A673 (cell line): ENCODE measurements at regions not wholly inside any gene's neighbourhood (a gene's known extent, or its start where the extent isn't known, plus 50 kb on each side); places are given as distances from the start of the nearest gene placed in this dataset.

Experiments
- BruUV-seq: library from RNA; stranded (reverse); fragments of 400-500 nt; replicated peaks from 2 replicates; lab custom pipeline; 2021; lab: Mats Ljungman, UMichigan
- CTCF ChIA-PET: fragments of 300-600 bp; sonication (Branson Sonifier 250); formaldehyde crosslinking; loops from one replicate; lab custom pipeline; 2022; ENCODE audit warnings: antibody characterized with exemption; lab: Charles Lee
- POLR2A ChIA-PET: fragments of 300-600 bp; sonication (Branson Sonifier 250); formaldehyde crosslinking; loops from one replicate; lab custom pipeline; 2022; ENCODE audit warnings: antibody characterized with exemption; ENCODE audit not compliant: low non-redundant PET; lab: Charles Lee
- DNase-seq: peaks from one replicate; pipeline ENCODE4 v3.0.0-alpha.2; 2015; ENCODE audit warnings: low spot score
- H3K27ac ChIP-seq: fragments of 200-600 bp; sonication (generic); 2 replicates; pipeline ENCODE4 v1.5.1; 2016; ENCODE audit warnings: mixed run types, low read depth, mild to moderate bottlenecking, mixed read lengths, antibody characterized with exemption, low read length; ENCODE audit not compliant: poor library complexity, severe bottlenecking
- H3K27me3 ChIP-seq: fragments of 200-600 bp; sonication (generic); replicated peaks from 2 replicates; pipeline ENCODE4 v1.6.1; 2017; ENCODE audit warnings: mixed run types, low read depth, mild to moderate bottlenecking, mixed read lengths, antibody characterized with exemption, low read length; ENCODE audit not compliant: insufficient read depth, poor library complexity
- H3K36me3 ChIP-seq: fragments of 200-600 bp; sonication (generic); 2 replicates; pipeline ENCODE4 v1.6.1; 2016; ENCODE audit warnings: mixed run types, mild to moderate bottlenecking, mixed read lengths, antibody characterized with exemption, low read length; ENCODE audit not compliant: insufficient read depth, poor library complexity, severe bottlenecking
- H3K4me1 ChIP-seq: fragments of 200-600 bp; sonication (generic); 2 replicates; pipeline ENCODE4 v1.6.1; 2017; ENCODE audit warnings: mixed run types, mild to moderate bottlenecking, mixed read lengths, antibody characterized with exemption, low read length; ENCODE audit not compliant: insufficient read depth, poor library complexity, severe bottlenecking
- H3K4me3 ChIP-seq: fragments of 200-600 bp; sonication (generic); 2 replicates; pipeline ENCODE4 v1.5.1; 2016; ENCODE audit warnings: low read depth, mixed run types, mild to moderate bottlenecking, mixed read lengths, low read length; ENCODE audit not compliant: poor library complexity, severe bottlenecking
- H3K9me3 ChIP-seq: fragments of 200-600 bp; sonication (generic); 2 replicates; pipeline ENCODE4 v1.6.1; 2016; ENCODE audit warnings: mixed run types, low read depth, mild to moderate bottlenecking, mixed read lengths, antibody characterized with exemption, low read length; ENCODE audit not compliant: poor library complexity, severe bottlenecking
- EZH2 ChIP-seq: fragments of 200-600 bp; sonication (generic); IDR thresholded peaks from 2 replicates; pipeline ENCODE4 v1.6.1; 2017; ENCODE audit warnings: borderline replicate concordance, low read depth, mild to moderate bottlenecking, mixed read lengths, antibody characterized with exemption, low read length; ENCODE audit not compliant: poor library complexity, severe bottlenecking
- intact Hi-C: fragments of 100-400 bp; cut with micrococcal nuclease; formaldehyde crosslinking; loops from one replicate; pipeline ENCODE4 v1.10.0; 2022; ENCODE audit not compliant: unreplicated experiment
- TF ChIP-seq, protein P1 (sequence below): fragments of 300-800, 200-600 bp; sonication (generic); conservative IDR thresholded peaks from 2 replicates; pipeline ENCODE4 v1.5.1; 2017; ENCODE audit warnings: low read depth, mild to moderate bottlenecking, antibody characterized with exemption, low read length, moderate library complexity, mixed read lengths

DNA sequence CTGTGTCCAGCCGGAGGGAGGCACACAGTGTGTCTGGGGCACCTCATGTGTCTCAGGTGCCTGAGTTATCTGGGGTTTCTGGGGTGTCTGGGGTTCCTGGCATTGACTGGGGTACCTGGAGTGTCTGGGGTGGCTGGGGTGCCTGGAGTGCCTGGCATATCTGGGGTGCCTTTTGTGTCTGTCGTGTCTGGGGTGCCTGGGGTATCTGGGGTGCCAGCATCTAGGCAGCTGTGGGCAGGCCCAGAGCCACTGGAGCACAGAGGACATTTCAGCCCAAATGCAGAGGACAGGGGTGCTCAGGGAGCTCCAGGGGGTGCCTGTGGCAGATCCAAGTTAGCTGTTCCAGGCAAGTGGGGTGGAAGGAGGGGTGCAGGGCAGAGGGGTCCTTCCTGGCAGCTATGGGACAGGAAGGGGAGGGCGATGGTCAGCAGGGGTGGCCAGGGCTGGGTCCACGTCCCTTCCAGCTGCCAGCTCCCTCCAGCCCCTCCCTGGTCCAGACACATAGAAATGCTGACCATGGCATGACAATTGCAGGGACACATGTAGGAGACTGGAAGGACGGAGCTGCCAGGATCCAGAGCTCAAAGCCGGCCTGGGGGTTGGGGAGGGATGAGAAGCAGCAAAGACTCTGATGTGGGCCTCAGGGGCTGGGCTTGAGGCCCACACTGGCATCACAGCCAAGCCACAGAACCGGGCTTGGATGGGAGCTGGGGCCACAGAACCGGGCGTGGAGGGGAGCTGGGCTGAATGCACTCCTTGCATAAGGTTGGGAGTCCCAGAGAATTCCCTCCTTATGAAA is 133.0 kb downstream of the BRD1 start:
- TF ChIP-seq EZH2, result no peak
- TF ChIP-seq, protein P1, sequence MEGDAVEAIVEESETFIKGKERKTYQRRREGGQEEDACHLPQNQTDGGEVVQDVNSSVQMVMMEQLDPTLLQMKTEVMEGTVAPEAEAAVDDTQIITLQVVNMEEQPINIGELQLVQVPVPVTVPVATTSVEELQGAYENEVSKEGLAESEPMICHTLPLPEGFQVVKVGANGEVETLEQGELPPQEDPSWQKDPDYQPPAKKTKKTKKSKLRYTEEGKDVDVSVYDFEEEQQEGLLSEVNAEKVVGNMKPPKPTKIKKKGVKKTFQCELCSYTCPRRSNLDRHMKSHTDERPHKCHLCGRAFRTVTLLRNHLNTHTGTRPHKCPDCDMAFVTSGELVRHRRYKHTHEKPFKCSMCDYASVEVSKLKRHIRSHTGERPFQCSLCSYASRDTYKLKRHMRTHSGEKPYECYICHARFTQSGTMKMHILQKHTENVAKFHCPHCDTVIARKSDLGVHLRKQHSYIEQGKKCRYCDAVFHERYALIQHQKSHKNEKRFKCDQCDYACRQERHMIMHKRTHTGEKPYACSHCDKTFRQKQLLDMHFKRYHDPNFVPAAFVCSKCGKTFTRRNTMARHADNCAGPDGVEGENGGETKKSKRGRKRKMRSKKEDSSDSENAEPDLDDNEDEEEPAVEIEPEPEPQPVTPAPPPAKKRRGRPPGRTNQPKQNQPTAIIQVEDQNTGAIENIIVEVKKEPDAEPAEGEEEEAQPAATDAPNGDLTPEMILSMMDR, result no peak
- Histone ChIP-seq H3K4me1 (no peaks in the 10 kb centered on the region), H3K9me3 (no peaks in the 10 kb centered on the region), H3K27ac (no peak overlapping the region), H3K4me3 (no peak overlapping the region), H3K36me3 (no peaks in the 10 kb centered on the region), H3K27me3 (no peaks in the 10 kb centered on the region)
- CTCF ChIA-PET, result no interaction called here
- BruUV-seq, result no TSS peak
- intact Hi-C loops, result no loop called here
- POLR2A ChIA-PET, result no interaction called here
- DNase-seq, result no peak

DNA sequence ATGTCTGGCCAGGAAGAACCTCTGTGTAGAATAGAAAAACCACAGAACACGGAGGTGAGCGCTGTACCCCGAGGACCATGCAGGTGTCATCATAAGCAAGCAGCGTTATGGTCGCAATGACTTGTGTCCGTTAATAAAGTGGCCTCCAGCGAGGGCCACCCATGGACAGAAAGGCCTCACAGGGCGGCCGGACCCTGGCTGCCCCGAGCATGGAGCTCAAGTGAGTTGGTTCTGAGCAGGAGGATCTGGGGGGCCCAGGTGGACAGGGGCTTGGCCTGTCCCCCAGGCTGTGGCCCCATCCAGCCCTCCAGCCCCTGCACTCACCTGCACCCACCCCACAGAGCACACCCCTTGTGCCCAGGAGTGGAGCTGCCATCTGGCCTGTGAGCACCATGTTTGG is 133.8 kb downstream of the BRD1 start:
- intact Hi-C loops, result no loop called here
- H3K27me3 ChIP-seq, result no peaks in the 10 kb centered on the region
- no peak overlapping the region for H3K27ac ChIP-seq
- no peak for TF ChIP-seq EZH2
- TF ChIP-seq, protein P1, result no peak
- no peaks in the 10 kb centered on the region for H3K9me3 ChIP-seq
- no TSS peak for BruUV-seq
- H3K36me3 ChIP-seq, result no peaks in the 10 kb centered on the region
- no peaks in the 10 kb centered on the region for H3K4me1 ChIP-seq
- DNase-seq, result no peak
- POLR2A ChIA-PET, result no interaction called here
- no peak overlapping the region for H3K4me3 ChIP-seq
- CTCF ChIA-PET, result no interaction called here

DNA sequence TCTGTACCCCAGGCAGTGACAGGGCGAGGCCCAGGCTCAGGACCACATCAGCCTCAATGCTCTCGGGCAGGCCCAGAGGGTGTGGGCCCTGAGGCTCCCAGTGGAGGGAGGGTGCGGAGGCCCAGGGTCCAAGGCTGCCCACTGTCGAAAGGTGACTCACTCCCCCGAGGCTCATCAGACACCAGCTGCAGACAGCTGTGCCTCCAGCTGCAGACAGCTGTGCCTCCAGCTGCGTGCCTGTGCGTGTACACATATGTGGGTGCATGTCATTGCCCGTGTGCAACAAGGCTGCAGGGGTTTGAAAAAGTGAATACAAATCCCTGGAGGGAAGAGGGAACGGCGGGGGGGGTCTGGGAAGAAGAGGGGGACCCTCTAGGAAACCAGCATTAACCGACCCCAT is 134.3 kb downstream of the BRD1 start:
- Histone ChIP-seq H3K4me3 (no peak overlapping the region), H3K36me3 (no peaks in the 10 kb centered on the region), H3K27ac (no peak overlapping the region), H3K9me3 (no peaks in the 10 kb centered on the region), H3K27me3 (no peaks in the 10 kb centered on the region), H3K4me1 (no peaks in the 10 kb centered on the region)
- CTCF ChIA-PET, result no interaction called here
- TF ChIP-seq, protein P1, result no peak
- TF ChIP-seq EZH2, result no peak
- intact Hi-C loops, result no loop called here
- no peak for DNase-seq
- POLR2A ChIA-PET, result no interaction called here
- BruUV-seq, result no TSS peak
